VCaP (cell line): ENCODE measurements at regions not wholly inside any gene's neighbourhood (a gene's known extent, or its start where the extent isn't known, plus 50 kb on each side); places are given as distances from the start of the nearest gene placed in this dataset.

Experiments
- H3K27ac ChIP-seq: fragments of 450-650 bp; 2 replicates; pipeline ENCODE4 v1.5.1; 2017
- CTCF ChIP-seq: fragments of 450-650 bp; conservative IDR thresholded peaks from 2 replicates; pipeline ENCODE4 v1.5.1; 2017; ENCODE audit warnings: mild to moderate bottlenecking, moderate library complexity

- TF ChIP-seq CTCF, result no peak
- H3K27ac ChIP-seq, result no peak overlapping the region
These were observed 101.0 kb downstream of the SNX19 start for GRCh38 chr11:130815097-130815802.

- no peak overlapping the region for H3K27ac ChIP-seq
- no peak for TF ChIP-seq CTCF
These were observed 100.3 kb downstream of the SNX19 start for GRCh38 chr11:130815956-130816355.

GRCh38 chr11:130816546-130817329, 99.5 kb downstream of the SNX19 start:
- TF ChIP-seq CTCF, result no peak
- no peak overlapping the region for H3K27ac ChIP-seq

- no peak overlapping the region for H3K27ac ChIP-seq
- TF ChIP-seq CTCF, result no peak
These were observed 98.8 kb downstream of the SNX19 start for GRCh38 chr11:130817330-130817944.

GRCh38 chr11:130819625-130820024, 96.7 kb downstream of the SNX19 start:
- TF ChIP-seq CTCF, result no peak
- no peak overlapping the region for H3K27ac ChIP-seq
